Esophagus squamous epithelium (tissue), 5 donors: ENCODE measurements at regions not wholly inside any gene's neighbourhood (a gene's known extent, or its start where the extent isn't known, plus 50 kb on each side); places are given as distances from the start of the nearest gene placed in this dataset.

Experiments used
- DNase-seq: peaks from one replicate; lab custom pipeline; 2025; lab: John Stamatoyannopoulos, UW
- H3K27ac ChIP-seq, 4 donors: fragments of 200-600 bp; sonication (generic); one replicate each; pipeline ENCODE4 v1.5.1; 2016 to 2019; ENCODE audit warnings: mild to moderate bottlenecking in 1 of 4
- H3K27me3 ChIP-seq, 4 donors: fragments of 200-600 bp; sonication (generic); 1 replicate in 3 of 4; 2 replicates in 1 of 4; pipeline versions ENCODE4 v1.5.1 to v1.6.0; 2017 to 2021; ENCODE audit warnings: antibody characterized with exemption in 1 of 4
- H3K36me3 ChIP-seq, 3 donors: fragments of 200-600 bp; sonication (generic); one replicate each; pipeline ENCODE4 v1.5.1; 2016 to 2019
- H3K4me1 ChIP-seq, 3 donors: fragments of 200-600 bp; sonication (generic); one replicate each; pipeline ENCODE4 v1.5.1; 2017 to 2019
- H3K4me3 ChIP-seq, 4 donors: fragments of 200-600 bp; sonication (generic); 1 replicate in 3 of 4; 2 replicates in 1 of 4; pipeline ENCODE4 v1.5.1; 2016 to 2019; ENCODE audit warnings: mild to moderate bottlenecking in 2 of 4, moderate library complexity in 1 of 4
- H3K9me3 ChIP-seq, 3 donors: fragments of 200-600 bp; sonication (generic); one replicate each; pipeline ENCODE4 v1.5.1; 2016 to 2019
- CTCF ChIP-seq, 6 experiments: fragments of 450-650 bp in 4 of 6; fragments of 200-600 bp in 2 of 6; sonication (generic) in 2 of 6; IDR thresholded peaks; one replicate each; pipeline ENCODE4 v1.5.1; 2016 to 2019; ENCODE audit warnings: antibody characterized with exemption in 6 of 6, mild to moderate bottlenecking in 4 of 6, moderate library complexity in 4 of 6
- POLR2A ChIP-seq, 4 donors: fragments of 450-650 bp; IDR thresholded peaks; one replicate each; pipeline ENCODE4 v1.6.1; 2017; ENCODE audit warnings: antibody characterized with exemption in 4 of 4, mild to moderate bottlenecking in 4 of 4, moderate library complexity in 3 of 4
- WGBS, 2 donors: methylation state at CpG; one replicate each; pipeline ENCODE4 v1.1.5; 2018; 5-methylcytosine and 5-hydroxymethylcytosine counted together
- intact Hi-C: fragments of 100-400 bp; cut with DNase I; formaldehyde crosslinking; loops from one replicate; pipeline ENCODE4 v1.15.0; 2022
- donor health status: DM: yes; HTN: yes; CAD: no.

- intact Hi-C loops: no loop called here
- TF ChIP-seq CTCF (IDR thresholded peaks at IDR 0.05) (no peak), POLR2A (IDR thresholded peaks at IDR 0.05) (no peak)
- Histone ChIP-seq H3K27ac (no peak overlapping the region), H3K27me3 (no peaks in the 10 kb centered on the region), H3K4me3 (no peak overlapping the region), H3K4me1 (peaks cover 0 to 17% (median 0%) of the 10 kb centered on the region in 3 donors), H3K9me3 (no peaks in the 10 kb centered on the region), H3K36me3 (no peaks in the 10 kb centered on the region)
- no peak for DNase-seq
- 85 to 86% methylated on average over 6 to 7 of the region's 7 CpGs for WGBS, 2 donors
Measured at GRCh38 chr5:173710528-173710927, 94.1 kb upstream of the BOD1 start.

- 78 to 88% methylated on average over 2 of the region's 2 CpGs for WGBS, 2 donors
- DNase-seq: no peak
- TF ChIP-seq CTCF (IDR thresholded peaks at IDR 0.05): no peak
- no peak for TF ChIP-seq POLR2A (IDR thresholded peaks at IDR 0.05)
- no peak overlapping the region for H3K27ac ChIP-seq
- H3K4me3 ChIP-seq: no peak overlapping the region
- no peaks in the 10 kb centered on the region for H3K36me3 ChIP-seq
- H3K27me3 ChIP-seq: no peaks in the 10 kb centered on the region
- no peaks in the 10 kb centered on the region for H3K9me3 ChIP-seq
- intact Hi-C loops: no loop called here
- peaks cover 0 to 17% (median 0%) of the 10 kb centered on the region in 3 donors for H3K4me1 ChIP-seq
Measured at GRCh38 chr5:173711466-173711865, 95.0 kb upstream of the BOD1 start.

GRCh38 chr5:173712609-173713175, 96.2 kb upstream of the BOD1 start:
- 55 to 56% methylated on average over 7 to 10 of the region's 10 CpGs for WGBS, 2 donors
- H3K36me3 ChIP-seq: no peaks in the 10 kb centered on the region
- no peaks in the 10 kb centered on the region for H3K27me3 ChIP-seq
- DNase-seq: no peak
- H3K27ac ChIP-seq: no peak overlapping the region
- no peak overlapping the region for H3K4me3 ChIP-seq
- intact Hi-C loops: no loop called here
- TF ChIP-seq CTCF (IDR thresholded peaks at IDR 0.05) (no peak), POLR2A (IDR thresholded peaks at IDR 0.05) (no peak)
- no peaks in the 10 kb centered on the region for H3K9me3 ChIP-seq
- peaks cover 0 to 9% (median 0%) of the 10 kb centered on the region in 3 donors for H3K4me1 ChIP-seq

- TF ChIP-seq CTCF (IDR thresholded peaks at IDR 0.05) (no peak), POLR2A (IDR thresholded peaks at IDR 0.05) (no peak)
- intact Hi-C loops: no loop called here
- no peak for DNase-seq
Measured at GRCh38 chr5:173714551-173715428, 98.3 kb upstream of the BOD1 start.

DNA sequence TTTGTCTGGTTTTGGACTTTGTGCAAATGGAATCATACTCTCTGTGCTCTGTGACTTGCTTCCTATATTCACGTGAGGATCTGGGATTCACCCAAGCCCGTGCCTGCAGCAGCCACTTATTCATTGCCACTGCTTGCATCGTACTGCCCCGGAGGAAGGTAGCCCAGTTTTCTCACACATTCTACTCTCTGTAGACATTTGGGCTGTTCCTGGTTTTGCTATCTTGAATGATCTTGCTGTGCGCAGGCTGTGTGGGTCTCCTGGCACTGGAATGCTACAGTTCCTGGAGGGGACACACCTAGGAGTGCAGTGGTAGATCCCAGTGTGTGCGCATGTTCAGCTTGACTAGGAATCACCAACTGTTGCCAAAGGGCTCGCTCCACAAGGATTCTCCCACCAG, 99.2 kb upstream of the BOD1 start:
- Histone ChIP-seq H3K4me3 (no peak overlapping the region), H3K4me1 (peaks cover 0 to 8% (median 0%) of the 10 kb centered on the region in 3 donors), H3K9me3 (no peaks in the 10 kb centered on the region), H3K36me3 (no peaks in the 10 kb centered on the region), H3K27me3 (no peaks in the 10 kb centered on the region), H3K27ac (no peak overlapping the region)
- intact Hi-C loops: no loop called here
- WGBS, 2 donors: 63 to 66% methylated on average over 6 to 7 of the region's 7 CpGs
- no peak for TF ChIP-seq POLR2A (IDR thresholded peaks at IDR 0.05)
- no peak for TF ChIP-seq CTCF (IDR thresholded peaks at IDR 0.05)
- no peak for DNase-seq

More at GRCh38 chr5:173714551-173715428, 98.3 kb upstream of the BOD1 start:
- Histone ChIP-seq H3K4me1 (peaks cover 0 to 8% (median 0%) of the 10 kb centered on the region in 3 donors), H3K4me3 (no peak overlapping the region), H3K36me3 (no peaks in the 10 kb centered on the region), H3K9me3 (no peaks in the 10 kb centered on the region), H3K27ac (no peak overlapping the region), H3K27me3 (no peaks in the 10 kb centered on the region)
- 52 to 59% methylated on average over 12 of the region's 12 CpGs for WGBS, 2 donors
